AG10803 (cell line): ENCODE measurements at regions not wholly inside any gene's neighbourhood (a gene's known extent, or its start where the extent isn't known, plus 50 kb on each side); places are given as distances from the start of the nearest gene placed in this dataset.

Experiments
- DNase-seq: peaks from one replicate; pipeline ENCODE4 v3.0.0; 2010; ENCODE audit warnings: low read depth
- H3K4me3 ChIP-seq: 2 replicates; pipeline ENCODE4 v1.5.1; 2011; ENCODE audit warnings: mild to moderate bottlenecking, low read length, control low read depth
- CTCF ChIP-seq: conservative IDR thresholded peaks from 2 replicates; pipeline ENCODE4 v1.5.1; 2011; ENCODE audit warnings: mild to moderate bottlenecking, low read length, control low read depth, inconsistent platforms

DNA sequence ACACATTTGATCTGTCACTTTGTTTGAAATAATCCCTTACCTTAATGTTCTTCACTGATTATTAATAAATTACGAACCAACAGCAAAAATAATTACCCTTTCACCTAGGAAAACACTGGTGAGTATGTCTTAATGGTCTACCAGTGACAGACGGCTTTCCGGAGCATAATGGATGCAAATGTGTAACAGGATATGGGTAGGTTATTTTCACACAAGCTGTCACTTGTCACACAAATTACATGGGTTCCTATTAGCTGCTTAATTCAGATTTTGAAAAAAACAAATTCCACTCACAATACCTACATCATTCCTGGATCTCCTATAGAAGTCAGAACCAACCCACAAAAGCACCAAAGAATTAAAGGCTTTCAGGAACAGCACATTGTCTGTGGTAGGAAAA lies 127.9 kb downstream of the WT1 start:
- no peak for TF ChIP-seq CTCF
- H3K4me3 ChIP-seq = no peak overlapping the region
- DNase-seq = no peak

DNA sequence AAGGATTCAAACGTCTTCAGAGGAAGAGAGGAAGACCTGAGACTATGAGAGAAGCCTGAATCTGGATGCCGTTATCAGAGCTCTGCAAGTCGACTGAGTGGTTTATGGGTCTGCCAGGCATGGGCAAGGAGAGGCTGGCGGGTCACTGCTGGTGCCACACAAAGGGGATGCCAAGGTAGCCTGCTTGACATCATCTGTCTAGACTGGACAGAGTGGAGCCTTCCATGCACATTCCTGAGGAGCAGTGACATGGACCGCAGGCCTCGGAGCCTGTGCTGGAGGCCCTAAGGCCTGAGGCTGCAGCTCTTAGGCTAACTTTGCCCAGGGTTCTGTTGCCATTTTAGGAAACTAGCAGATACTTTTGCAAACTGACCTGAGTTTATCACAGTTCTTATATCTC lies 127.4 kb downstream of the WT1 start:
- H3K4me3 ChIP-seq = no peak overlapping the region
- no peak for TF ChIP-seq CTCF
- DNase-seq = no peak

DNA sequence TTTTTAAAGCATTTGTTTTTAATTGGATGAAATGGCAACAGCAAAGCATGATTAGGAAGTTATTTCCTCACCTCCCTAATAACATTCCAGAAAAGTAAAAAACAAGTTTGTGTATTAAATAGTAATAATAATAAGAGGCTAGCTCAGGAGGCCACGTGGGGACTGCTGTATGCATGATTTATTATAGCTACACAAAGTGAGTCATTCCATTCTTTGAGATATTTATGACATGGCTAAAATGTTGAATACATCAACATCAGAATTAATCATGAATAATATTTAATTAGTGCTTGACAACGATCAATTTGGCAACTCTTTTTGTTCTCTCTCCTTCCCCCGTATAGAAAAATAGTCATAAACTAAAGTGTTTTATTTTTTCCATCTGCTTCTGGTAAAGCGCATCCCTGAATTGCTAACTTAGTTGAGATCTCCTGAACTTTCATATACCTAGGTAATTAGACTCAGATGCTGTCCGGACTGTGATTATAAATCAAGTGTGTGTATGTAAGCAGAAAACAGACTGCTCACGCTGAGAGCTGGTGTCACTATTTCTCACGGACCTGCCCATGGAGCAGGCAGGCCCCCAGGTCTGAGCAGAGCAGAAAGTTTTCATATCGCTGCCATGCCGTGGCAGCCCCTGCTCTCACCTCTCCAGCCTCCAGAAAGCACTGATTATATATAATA lies 125.7 kb downstream of the WT1 start:
- TF ChIP-seq CTCF = no peak
- DNase-seq = no peak
- no peak overlapping the region for H3K4me3 ChIP-seq

DNA sequence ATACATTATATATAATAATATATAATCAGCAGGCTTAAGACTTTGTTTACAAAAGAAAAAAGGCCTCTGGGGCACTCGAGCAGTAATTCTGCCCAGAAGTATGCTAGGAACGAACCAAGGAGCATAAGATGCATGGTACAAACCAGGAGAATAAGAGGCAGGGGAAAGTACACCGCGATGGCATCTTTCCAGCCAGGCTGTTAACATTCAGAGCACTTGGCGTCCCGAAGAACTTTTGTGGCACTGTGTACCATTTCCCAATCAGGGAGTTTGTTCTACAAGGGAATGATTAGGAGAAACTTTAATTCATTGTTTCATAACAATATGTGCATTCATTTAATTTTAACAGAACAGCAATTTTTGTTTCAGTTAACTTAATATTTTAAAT lies 125.1 kb downstream of the WT1 start:
- no peak for TF ChIP-seq CTCF

GRCh38 chr11:32311346-32312065 lies 123.8 kb downstream of the WT1 start:
- no peak for TF ChIP-seq CTCF
- H3K4me3 ChIP-seq = no peak overlapping the region
- DNase-seq = no peak

More for the DNA sequence above, 125.1 kb downstream of the WT1 start:
- DNase-seq = peak; percentile 9
- H3K4me3 ChIP-seq = no peak overlapping the region

- no peak for DNase-seq
- H3K4me3 ChIP-seq = no peak overlapping the region
- no peak for TF ChIP-seq CTCF
Observed at GRCh38 chr11:32312206-32312817, 123.0 kb downstream of the WT1 start.
